GM20000 (cell line): ENCODE measurements at regions not wholly inside any gene's neighbourhood (a gene's known extent, or its start where the extent isn't known, plus 50 kb on each side); places are given as distances from the start of the nearest gene placed in this dataset.

Experiments used
- DNase-seq: peaks from one replicate; pipeline ENCODE4 v3.0.0; 2012; ENCODE audit warnings: low spot score
- TF ChIP-seq, protein P1 (sequence below): IDR thresholded peaks from 2 replicates; pipeline ENCODE4 v1.5.1; 2012; ENCODE audit warnings: mild to moderate bottlenecking, control low read depth; ENCODE audit errors: extremely low read depth, missing control alignments

GRCh38 chr22:44549701-44550100 lies 51.7 kb upstream of the RTL6 start:
- TF ChIP-seq, protein P1, sequence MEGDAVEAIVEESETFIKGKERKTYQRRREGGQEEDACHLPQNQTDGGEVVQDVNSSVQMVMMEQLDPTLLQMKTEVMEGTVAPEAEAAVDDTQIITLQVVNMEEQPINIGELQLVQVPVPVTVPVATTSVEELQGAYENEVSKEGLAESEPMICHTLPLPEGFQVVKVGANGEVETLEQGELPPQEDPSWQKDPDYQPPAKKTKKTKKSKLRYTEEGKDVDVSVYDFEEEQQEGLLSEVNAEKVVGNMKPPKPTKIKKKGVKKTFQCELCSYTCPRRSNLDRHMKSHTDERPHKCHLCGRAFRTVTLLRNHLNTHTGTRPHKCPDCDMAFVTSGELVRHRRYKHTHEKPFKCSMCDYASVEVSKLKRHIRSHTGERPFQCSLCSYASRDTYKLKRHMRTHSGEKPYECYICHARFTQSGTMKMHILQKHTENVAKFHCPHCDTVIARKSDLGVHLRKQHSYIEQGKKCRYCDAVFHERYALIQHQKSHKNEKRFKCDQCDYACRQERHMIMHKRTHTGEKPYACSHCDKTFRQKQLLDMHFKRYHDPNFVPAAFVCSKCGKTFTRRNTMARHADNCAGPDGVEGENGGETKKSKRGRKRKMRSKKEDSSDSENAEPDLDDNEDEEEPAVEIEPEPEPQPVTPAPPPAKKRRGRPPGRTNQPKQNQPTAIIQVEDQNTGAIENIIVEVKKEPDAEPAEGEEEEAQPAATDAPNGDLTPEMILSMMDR, result no peak
- DNase-seq, result no peak

- TF ChIP-seq, protein P1, result no peak
- DNase-seq, result no peak
These were observed 50.9 kb upstream of the RTL6 start for GRCh38 chr22:44548981-44549380.
